Activated CD8-positive, alpha-beta T cell treated with anti-CD3 and anti-CD28 coated beads for 36 hours (primary cell): ENCODE measurements at regions not wholly inside any gene's neighbourhood (a gene's known extent, or its start where the extent isn't known, plus 50 kb on each side); places are given as distances from the start of the nearest gene placed in this dataset.

ENCODE experiments used
- ATAC-seq: fragments of 200-7000 bp; cut with Tn5 transposase; one replicate; pipeline ENCODE4 v1.10.0; 2021; ENCODE audit warnings: mild to moderate bottlenecking, moderate library complexity
- CTCF ChIA-PET: fragments of 350-600 bp; sonication (Branson Sonifier 250); formaldehyde crosslinking; loops from one replicate; lab custom pipeline; 2021; ENCODE audit warnings: antibody characterized with exemption; lab: Charles Lee
- POLR2A ChIA-PET: fragments of 350-600 bp; sonication (Branson Sonifier 250); formaldehyde crosslinking; loops from one replicate; lab custom pipeline; 2021; ENCODE audit warnings: antibody characterized with exemption; lab: Charles Lee
- DNase-seq: peaks from one replicate; pipeline ENCODE4 v3.0.0-alpha.2; 2020
- H3K27ac Mint-ChIP-seq: one replicate; pipeline ENCODE4 v1.8.0; 2021; ENCODE audit warnings: mild to moderate bottlenecking, mixed read lengths
- H3K27me3 Mint-ChIP-seq: one replicate; pipeline ENCODE4 v1.8.0; 2021; ENCODE audit warnings: mixed read lengths
- H3K36me3 Mint-ChIP-seq: one replicate; pipeline ENCODE4 v1.8.0; 2021; ENCODE audit warnings: low read depth, mixed read lengths
- H3K4me1 Mint-ChIP-seq: one replicate; pipeline ENCODE4 v1.8.0; 2021; ENCODE audit warnings: low read depth, mixed read lengths
- H3K4me3 Mint-ChIP-seq: one replicate; pipeline ENCODE4 v1.8.0; 2021; ENCODE audit warnings: mild to moderate bottlenecking, moderate library complexity, mixed read lengths
- H3K9me3 Mint-ChIP-seq: one replicate; pipeline ENCODE4 v1.8.0; 2021; ENCODE audit warnings: mixed read lengths
- CTCF ChIP-seq: fragments of 200-600 bp; IDR thresholded peaks from one replicate; pipeline ENCODE4 v1.8.0; 2022; ENCODE audit warnings: antibody characterized with exemption, mild to moderate bottlenecking
- intact Hi-C: fragments of 100-400 bp; cut with micrococcal nuclease; formaldehyde crosslinking; loops from one replicate; pipeline ENCODE4 v1.10.0; 2022

- no peak for TF ChIP-seq CTCF
- Mint-ChIP-seq H3K4me3 (no peak overlapping the region), H3K27me3 (no peaks in the 10 kb centered on the region), H3K4me1 (no peaks in the 10 kb centered on the region), H3K27ac (no peak overlapping the region), H3K36me3 (no peaks in the 10 kb centered on the region), H3K9me3 (peaks cover 3% of the 10 kb centered on the region)
- DNase-seq = no peak
- ATAC-seq = no peak
- ChIA-PET POLR2A (no interaction called here), CTCF (no interaction called here)
- intact Hi-C loops = no loop called here
These were observed 662.5 kb upstream of the SALL1 start for GRCh38 chr16:51813609-51814008.

GRCh38 chr16:51812945-51813344 is 661.9 kb upstream of the SALL1 start:
- ChIA-PET CTCF (no interaction called here), POLR2A (no interaction called here)
- H3K9me3 Mint-ChIP-seq = peaks cover 3% of the 10 kb centered on the region
- ATAC-seq = no peak
- no peaks in the 10 kb centered on the region for H3K36me3 Mint-ChIP-seq
- no peak for DNase-seq
- H3K4me1 Mint-ChIP-seq = no peaks in the 10 kb centered on the region
- H3K27me3 Mint-ChIP-seq = no peaks in the 10 kb centered on the region
- no peak overlapping the region for H3K27ac Mint-ChIP-seq
- H3K4me3 Mint-ChIP-seq = no peak overlapping the region
- intact Hi-C loops = no loop called here
- no peak for TF ChIP-seq CTCF

- no peak for TF ChIP-seq CTCF
- Mint-ChIP-seq H3K9me3 (peaks cover 2% of the 10 kb centered on the region), H3K27ac (no peak overlapping the region), H3K27me3 (no peaks in the 10 kb centered on the region), H3K4me3 (no peak overlapping the region), H3K36me3 (no peaks in the 10 kb centered on the region), H3K4me1 (no peaks in the 10 kb centered on the region)
- ChIA-PET CTCF (no interaction called here), POLR2A (no interaction called here)
- DNase-seq = no peak
- intact Hi-C loops = no loop called here
- ATAC-seq = no peak
These were observed 656.5 kb upstream of the SALL1 start for GRCh38 chr16:51807551-51807950.

- no peaks in the 10 kb centered on the region for H3K36me3 Mint-ChIP-seq
- no peak overlapping the region for H3K4me3 Mint-ChIP-seq
These were observed 650.6 kb upstream of the SALL1 start for GRCh38 chr16:51801635-51802034.

GRCh38 chr16:51797669-51798259 is 646.7 kb upstream of the SALL1 start:
- ATAC-seq (no peak), DNase-seq (no peak)
- Mint-ChIP-seq H3K4me1 (no peaks in the 10 kb centered on the region), H3K27ac (no peak overlapping the region), H3K36me3 (no peaks in the 10 kb centered on the region), H3K4me3 (no peak overlapping the region), H3K9me3 (peaks cover 6% of the 10 kb centered on the region), H3K27me3 (no peaks in the 10 kb centered on the region)
- intact Hi-C loops = no loop called here
- POLR2A ChIA-PET = no interaction called here
- no peak for TF ChIP-seq CTCF
- CTCF ChIA-PET = no interaction called here

More at GRCh38 chr16:51801635-51802034, 650.6 kb upstream of the SALL1 start:
- ChIA-PET POLR2A (no interaction called here), CTCF (no interaction called here)
- no peaks in the 10 kb centered on the region for H3K4me1 Mint-ChIP-seq
- no peaks in the 10 kb centered on the region for H3K27me3 Mint-ChIP-seq
- intact Hi-C loops = no loop called here
- H3K27ac Mint-ChIP-seq = no peak overlapping the region
- DNase-seq (no peak), ATAC-seq (no peak)
- H3K9me3 Mint-ChIP-seq = no peaks in the 10 kb centered on the region
- no peak for TF ChIP-seq CTCF
